ENCODE measurements at regions not wholly inside any gene's neighbourhood (a gene's known extent, or its start where the extent isn't known, plus 50 kb on each side); places are given as distances from the start of the nearest gene placed in this dataset.

DNA sequence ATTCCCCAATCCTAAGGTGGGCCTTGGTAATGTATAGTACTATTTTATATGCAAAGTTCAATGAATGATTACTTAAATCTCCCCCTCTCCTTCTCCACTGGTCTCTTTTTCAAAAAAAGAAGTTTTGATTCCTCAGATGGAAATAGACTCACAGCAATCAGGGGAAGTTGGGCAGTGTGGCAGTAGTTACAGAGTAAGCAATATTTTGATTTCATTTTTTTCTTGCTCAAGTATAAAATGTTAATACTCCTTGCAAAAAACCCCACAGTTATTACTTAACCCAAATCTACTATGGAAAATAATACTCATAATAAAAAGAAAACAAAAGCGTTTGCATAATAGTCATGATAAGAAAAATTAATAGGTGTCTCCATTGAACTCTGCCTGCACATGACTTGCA, 56.9 kb upstream of the CXCL8 start:
- Histone ChIP-seq H3K9me3 (ENCODE audit: control insufficient read depth in 2 of 2, insufficient read depth in 1 of 2, low read length in 1 of 2) (no peaks in the 10 kb centered on the region), H3K36me3 (ENCODE audit: control insufficient read depth in 2 of 2, insufficient read depth in 2 of 2, low read length in 1 of 2) (no peaks in the 10 kb centered on the region), H3K4me1 (ENCODE audit: control insufficient read depth in 2 of 2, insufficient read depth in 2 of 2, low read length in 2 of 2) (no peaks in the 10 kb centered on the region), H3K27me3 (ENCODE audit: control insufficient read depth in 2 of 2, insufficient read depth in 1 of 2, low read length in 1 of 2) (no peaks in the 10 kb centered on the region), H3K4me3 (ENCODE audit: low read length in 2 of 2) (no peak overlapping the region), H3K27ac (ENCODE audit: low read depth in 1 of 2, low read length in 1 of 2) (no peak overlapping the region)
- no peak for DNase-seq (ENCODE audit: low read depth in 6 of 9, low spot score in 9 of 9)
- WGBS = 96% methylated on average over 1 of the region's 1 CpG

DNA sequence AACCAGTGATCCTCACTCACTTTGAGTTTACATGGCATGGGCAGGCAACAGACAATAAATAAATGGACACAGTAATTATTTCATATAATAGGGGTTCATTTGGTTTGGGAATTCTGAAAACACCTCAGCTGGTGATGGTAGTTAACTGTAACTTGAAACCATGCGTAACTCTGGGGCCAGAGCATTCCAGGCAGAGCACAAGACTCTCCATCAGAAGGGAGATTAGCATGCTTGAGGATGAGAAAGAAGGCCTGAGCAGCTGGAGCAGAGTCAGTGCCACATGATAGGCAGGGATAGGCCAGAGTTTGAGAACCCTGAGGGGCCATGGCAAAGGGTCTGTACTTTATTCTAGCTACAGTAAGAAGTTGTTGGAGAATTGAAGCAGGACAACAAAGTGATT, 56.3 kb upstream of the CXCL8 start:
- no peaks in the 10 kb centered on the region for H3K27me3 ChIP-seq (ENCODE audit: control insufficient read depth in 2 of 2, insufficient read depth in 1 of 2, low read length in 1 of 2)
- H3K9me3 ChIP-seq (ENCODE audit: control insufficient read depth in 2 of 2, insufficient read depth in 1 of 2, low read length in 1 of 2) = no peaks in the 10 kb centered on the region
- DNase-seq (ENCODE audit: low read depth in 6 of 9, low spot score in 9 of 9) = no peak
- whole genome bisulfite sequencing = 0% methylated on average over 1 of the region's 1 CpG
- no peaks in the 10 kb centered on the region for H3K36me3 ChIP-seq (ENCODE audit: control insufficient read depth in 2 of 2, insufficient read depth in 2 of 2, low read length in 1 of 2)
- no peaks in the 10 kb centered on the region for H3K4me1 ChIP-seq (ENCODE audit: control insufficient read depth in 2 of 2, insufficient read depth in 2 of 2, low read length in 2 of 2)
- H3K27ac ChIP-seq (ENCODE audit: low read depth in 1 of 2, low read length in 1 of 2) = no peak overlapping the region
- H3K4me3 ChIP-seq (ENCODE audit: low read length in 2 of 2) = no peak overlapping the region

DNA sequence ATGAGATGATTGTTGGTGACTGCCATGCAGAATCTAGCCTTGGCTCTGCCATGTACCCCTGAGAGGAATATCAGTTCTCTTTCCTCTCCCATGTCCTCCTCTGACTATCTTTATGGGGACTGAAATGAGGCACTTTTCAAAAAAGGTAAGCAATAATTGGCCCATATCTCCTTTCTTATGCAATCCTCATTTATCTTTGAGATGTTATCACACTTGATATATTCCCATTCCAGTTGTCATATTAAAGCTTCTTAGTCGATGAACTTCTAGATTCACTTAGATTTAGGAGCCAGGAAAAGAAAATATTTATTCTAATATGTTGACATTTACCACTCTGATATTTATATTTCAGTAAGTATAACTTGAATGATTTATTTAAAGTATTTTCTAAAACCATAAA, 55.3 kb upstream of the CXCL8 start:
- Histone ChIP-seq H3K36me3 (ENCODE audit: control insufficient read depth in 2 of 2, insufficient read depth in 2 of 2, low read length in 1 of 2) (no peaks in the 10 kb centered on the region), H3K9me3 (ENCODE audit: control insufficient read depth in 2 of 2, insufficient read depth in 1 of 2, low read length in 1 of 2) (no peaks in the 10 kb centered on the region), H3K27ac (ENCODE audit: low read depth in 1 of 2, low read length in 1 of 2) (no peak overlapping the region), H3K27me3 (ENCODE audit: control insufficient read depth in 2 of 2, insufficient read depth in 1 of 2, low read length in 1 of 2) (no peaks in the 10 kb centered on the region), H3K4me1 (ENCODE audit: control insufficient read depth in 2 of 2, insufficient read depth in 2 of 2, low read length in 2 of 2) (no peaks in the 10 kb centered on the region), H3K4me3 (ENCODE audit: low read length in 2 of 2) (no peak overlapping the region)
- 90% methylated on average over 1 of the region's 1 CpG for WGBS
- DNase-seq (ENCODE audit: low read depth in 6 of 9, low spot score in 9 of 9) = no peak

- Histone ChIP-seq H3K4me3 (ENCODE audit: low read length in 2 of 2) (no peak overlapping the region), H3K27me3 (ENCODE audit: control insufficient read depth in 2 of 2, insufficient read depth in 1 of 2, low read length in 1 of 2) (no peaks in the 10 kb centered on the region), H3K27ac (ENCODE audit: low read depth in 1 of 2, low read length in 1 of 2) (no peak overlapping the region), H3K36me3 (ENCODE audit: control insufficient read depth in 2 of 2, insufficient read depth in 2 of 2, low read length in 1 of 2) (no peaks in the 10 kb centered on the region), H3K9me3 (ENCODE audit: control insufficient read depth in 2 of 2, insufficient read depth in 1 of 2, low read length in 1 of 2) (no peaks in the 10 kb centered on the region), H3K4me1 (ENCODE audit: control insufficient read depth in 2 of 2, insufficient read depth in 2 of 2, low read length in 2 of 2) (no peaks in the 10 kb centered on the region)
- no peak for DNase-seq (ENCODE audit: low read depth in 6 of 9, low spot score in 9 of 9)
- 99% methylated on average over 1 of the region's 1 CpG for WGBS
These were observed 52.9 kb upstream of the CXCL8 start for GRCh38 chr4:73687421-73687820.

DNA sequence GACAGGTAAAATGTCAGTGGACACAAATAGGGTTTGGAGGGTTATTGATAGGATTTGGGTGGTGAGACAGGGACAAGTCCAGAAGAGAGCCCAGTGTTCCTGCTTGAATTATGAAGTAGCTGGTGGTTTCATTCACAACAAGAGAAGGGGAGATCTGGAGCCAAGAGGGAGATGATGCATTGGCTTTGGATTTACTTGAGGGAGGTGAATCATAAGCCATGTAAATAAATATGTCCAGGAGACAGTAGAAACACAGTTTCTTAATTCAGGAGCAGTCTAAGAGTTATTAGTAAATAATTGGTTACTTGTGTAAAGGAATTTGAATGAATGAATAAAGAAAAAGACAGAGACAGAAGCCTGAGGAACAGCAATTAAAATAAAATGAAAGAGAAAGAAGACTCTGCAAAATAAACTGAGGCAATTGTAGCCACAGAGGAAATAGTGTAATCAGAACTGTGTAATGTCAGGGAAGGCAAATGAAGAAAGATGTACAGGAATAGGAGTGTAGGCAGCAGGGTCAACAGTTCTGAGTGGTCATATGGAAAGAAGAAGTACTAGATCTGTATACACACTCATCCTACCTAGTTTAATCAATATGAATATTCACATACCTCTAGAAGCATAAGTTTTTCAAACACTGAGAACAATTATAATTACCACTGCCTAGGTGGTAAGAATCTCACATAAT, 50.2 kb upstream of the CXCL8 start:
- DNase-seq (ENCODE audit: low read depth in 6 of 9, low spot score in 9 of 9) = no peak
- Histone ChIP-seq H3K27me3 (ENCODE audit: control insufficient read depth in 2 of 2, insufficient read depth in 1 of 2, low read length in 1 of 2) (no peaks in the 10 kb centered on the region), H3K4me1 (ENCODE audit: control insufficient read depth in 2 of 2, insufficient read depth in 2 of 2, low read length in 2 of 2) (no peaks in the 10 kb centered on the region), H3K36me3 (ENCODE audit: control insufficient read depth in 2 of 2, insufficient read depth in 2 of 2, low read length in 1 of 2) (no peaks in the 10 kb centered on the region), H3K4me3 (ENCODE audit: low read length in 2 of 2) (no peak overlapping the region), H3K27ac (ENCODE audit: low read depth in 1 of 2, low read length in 1 of 2) (no peak overlapping the region), H3K9me3 (ENCODE audit: control insufficient read depth in 2 of 2, insufficient read depth in 1 of 2, low read length in 1 of 2) (no peaks in the 10 kb centered on the region)
